OCI-LY1 (cell line): ENCODE measurements at regions not wholly inside any gene's neighbourhood (a gene's known extent, or its start where the extent isn't known, plus 50 kb on each side); places are given as distances from the start of the nearest gene placed in this dataset.

Experiments
- EZH2 ChIP-seq: fragments of 200-600 bp; sonication (generic), shearing (Covaris generic); IDR thresholded peaks from 2 replicates; pipeline ENCODE4 v1.8.0; 2017; ENCODE audit warnings: borderline replicate concordance, mixed run types, mild to moderate bottlenecking, antibody characterized with exemption, low read length, moderate library complexity, mixed read lengths
- TF ChIP-seq, protein P1 (sequence below): fragments of 200-600 bp; sonication (generic), shearing (Covaris generic); IDR thresholded peaks from 2 replicates; pipeline ENCODE4 v1.5.1; 2017; ENCODE audit warnings: mild to moderate bottlenecking, antibody characterized with exemption, low read length, moderate library complexity, mixed read lengths

DNA sequence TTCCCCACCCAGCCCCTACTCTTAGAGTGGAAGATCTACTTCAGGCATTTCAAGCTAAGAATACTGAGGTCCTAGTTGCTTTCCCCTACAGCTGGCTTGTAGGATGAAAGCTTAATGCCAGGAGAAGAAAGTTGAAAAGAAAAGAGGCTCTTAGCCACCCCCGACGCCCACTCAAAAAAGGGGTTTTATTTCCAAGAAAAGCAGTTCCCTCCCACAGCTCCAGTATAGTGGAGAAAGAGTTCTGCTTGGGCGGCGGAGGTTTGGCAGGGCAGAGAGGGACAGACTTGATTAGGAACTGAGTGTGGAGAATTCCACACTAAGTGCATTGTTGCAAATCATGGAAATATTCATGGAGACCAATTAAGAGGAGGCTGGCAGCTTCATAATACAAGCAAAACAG, 470.9 kb downstream of the ETS1 start:
- TF ChIP-seq, protein P1, sequence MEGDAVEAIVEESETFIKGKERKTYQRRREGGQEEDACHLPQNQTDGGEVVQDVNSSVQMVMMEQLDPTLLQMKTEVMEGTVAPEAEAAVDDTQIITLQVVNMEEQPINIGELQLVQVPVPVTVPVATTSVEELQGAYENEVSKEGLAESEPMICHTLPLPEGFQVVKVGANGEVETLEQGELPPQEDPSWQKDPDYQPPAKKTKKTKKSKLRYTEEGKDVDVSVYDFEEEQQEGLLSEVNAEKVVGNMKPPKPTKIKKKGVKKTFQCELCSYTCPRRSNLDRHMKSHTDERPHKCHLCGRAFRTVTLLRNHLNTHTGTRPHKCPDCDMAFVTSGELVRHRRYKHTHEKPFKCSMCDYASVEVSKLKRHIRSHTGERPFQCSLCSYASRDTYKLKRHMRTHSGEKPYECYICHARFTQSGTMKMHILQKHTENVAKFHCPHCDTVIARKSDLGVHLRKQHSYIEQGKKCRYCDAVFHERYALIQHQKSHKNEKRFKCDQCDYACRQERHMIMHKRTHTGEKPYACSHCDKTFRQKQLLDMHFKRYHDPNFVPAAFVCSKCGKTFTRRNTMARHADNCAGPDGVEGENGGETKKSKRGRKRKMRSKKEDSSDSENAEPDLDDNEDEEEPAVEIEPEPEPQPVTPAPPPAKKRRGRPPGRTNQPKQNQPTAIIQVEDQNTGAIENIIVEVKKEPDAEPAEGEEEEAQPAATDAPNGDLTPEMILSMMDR = no peak
- no peak for TF ChIP-seq EZH2
